OCI-LY1 (cell line): ENCODE measurements at regions not wholly inside any gene's neighbourhood (a gene's known extent, or its start where the extent isn't known, plus 50 kb on each side); places are given as distances from the start of the nearest gene placed in this dataset.

ENCODE experiments used
- EZH2 ChIP-seq: fragments of 200-600 bp; sonication (generic), shearing (Covaris generic); IDR thresholded peaks from 2 replicates; pipeline ENCODE4 v1.8.0; 2017; ENCODE audit warnings: borderline replicate concordance, mixed run types, mild to moderate bottlenecking, antibody characterized with exemption, low read length, moderate library complexity, mixed read lengths
- TF ChIP-seq, protein P1 (sequence below): fragments of 200-600 bp; sonication (generic), shearing (Covaris generic); IDR thresholded peaks from 2 replicates; pipeline ENCODE4 v1.5.1; 2017; ENCODE audit warnings: mild to moderate bottlenecking, antibody characterized with exemption, low read length, moderate library complexity, mixed read lengths

DNA sequence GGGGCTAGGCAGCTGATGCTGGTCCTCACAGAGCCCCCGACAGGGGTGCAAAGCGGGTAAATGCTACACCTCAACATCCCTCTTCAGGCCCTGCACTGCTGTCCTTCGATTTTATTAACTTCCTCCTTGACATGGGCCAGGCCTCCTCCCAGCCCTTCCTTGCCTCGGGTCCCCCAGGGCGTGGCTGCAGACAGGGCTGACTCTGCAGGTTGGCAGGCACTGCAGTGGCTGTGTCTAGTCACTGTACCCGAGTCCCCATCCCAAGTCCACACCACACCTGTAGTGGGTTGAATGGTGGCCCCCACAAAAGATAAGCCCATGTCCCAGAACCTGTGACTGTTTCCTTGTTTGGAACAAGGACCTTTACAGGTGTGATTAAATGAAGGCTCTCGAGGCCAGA lies 140.2 kb downstream of the TWIST2 start:
- TF ChIP-seq, protein P1, sequence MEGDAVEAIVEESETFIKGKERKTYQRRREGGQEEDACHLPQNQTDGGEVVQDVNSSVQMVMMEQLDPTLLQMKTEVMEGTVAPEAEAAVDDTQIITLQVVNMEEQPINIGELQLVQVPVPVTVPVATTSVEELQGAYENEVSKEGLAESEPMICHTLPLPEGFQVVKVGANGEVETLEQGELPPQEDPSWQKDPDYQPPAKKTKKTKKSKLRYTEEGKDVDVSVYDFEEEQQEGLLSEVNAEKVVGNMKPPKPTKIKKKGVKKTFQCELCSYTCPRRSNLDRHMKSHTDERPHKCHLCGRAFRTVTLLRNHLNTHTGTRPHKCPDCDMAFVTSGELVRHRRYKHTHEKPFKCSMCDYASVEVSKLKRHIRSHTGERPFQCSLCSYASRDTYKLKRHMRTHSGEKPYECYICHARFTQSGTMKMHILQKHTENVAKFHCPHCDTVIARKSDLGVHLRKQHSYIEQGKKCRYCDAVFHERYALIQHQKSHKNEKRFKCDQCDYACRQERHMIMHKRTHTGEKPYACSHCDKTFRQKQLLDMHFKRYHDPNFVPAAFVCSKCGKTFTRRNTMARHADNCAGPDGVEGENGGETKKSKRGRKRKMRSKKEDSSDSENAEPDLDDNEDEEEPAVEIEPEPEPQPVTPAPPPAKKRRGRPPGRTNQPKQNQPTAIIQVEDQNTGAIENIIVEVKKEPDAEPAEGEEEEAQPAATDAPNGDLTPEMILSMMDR, result no peak
- no peak for TF ChIP-seq EZH2
